ENCODE measurements at regions not wholly inside any gene's neighbourhood (a gene's known extent, or its start where the extent isn't known, plus 50 kb on each side); places are given as distances from the start of the nearest gene placed in this dataset.

DNA sequence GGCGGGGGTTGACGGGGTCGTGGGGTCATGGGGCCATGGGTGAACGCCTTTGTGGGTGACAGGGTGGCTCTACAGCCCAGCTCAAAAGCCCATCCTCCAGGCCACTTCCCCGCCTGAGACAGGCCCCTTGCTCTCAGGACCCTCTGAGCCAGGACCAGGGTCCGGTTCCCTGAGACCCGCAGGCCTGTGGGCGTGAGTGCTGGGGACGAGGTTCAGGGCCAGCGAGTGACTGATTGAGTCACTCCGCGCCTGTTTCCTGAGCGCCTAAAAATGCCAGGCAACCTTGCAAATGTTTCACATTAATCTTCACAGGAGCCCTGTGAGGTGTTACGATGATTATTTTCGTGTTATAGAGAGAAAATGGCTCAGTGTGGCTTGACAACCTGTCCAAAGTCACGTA is 97.8 kb downstream of the ZNF674 start:
- DNase-seq (ENCODE audit: low read depth): no peak
- TF ChIP-seq POLR2A (IDR thresholded peaks at IDR 0.05; ENCODE audit: extremely low read depth, insufficient read length) (no peak), MYC (IDR thresholded peaks at IDR 0.05; ENCODE audit: low read depth, low read length) (no peak)
- peak overlapping the region; percentile 78 for H3K4me3 ChIP-seq (ENCODE audit: low read depth, low read length)

DNA sequence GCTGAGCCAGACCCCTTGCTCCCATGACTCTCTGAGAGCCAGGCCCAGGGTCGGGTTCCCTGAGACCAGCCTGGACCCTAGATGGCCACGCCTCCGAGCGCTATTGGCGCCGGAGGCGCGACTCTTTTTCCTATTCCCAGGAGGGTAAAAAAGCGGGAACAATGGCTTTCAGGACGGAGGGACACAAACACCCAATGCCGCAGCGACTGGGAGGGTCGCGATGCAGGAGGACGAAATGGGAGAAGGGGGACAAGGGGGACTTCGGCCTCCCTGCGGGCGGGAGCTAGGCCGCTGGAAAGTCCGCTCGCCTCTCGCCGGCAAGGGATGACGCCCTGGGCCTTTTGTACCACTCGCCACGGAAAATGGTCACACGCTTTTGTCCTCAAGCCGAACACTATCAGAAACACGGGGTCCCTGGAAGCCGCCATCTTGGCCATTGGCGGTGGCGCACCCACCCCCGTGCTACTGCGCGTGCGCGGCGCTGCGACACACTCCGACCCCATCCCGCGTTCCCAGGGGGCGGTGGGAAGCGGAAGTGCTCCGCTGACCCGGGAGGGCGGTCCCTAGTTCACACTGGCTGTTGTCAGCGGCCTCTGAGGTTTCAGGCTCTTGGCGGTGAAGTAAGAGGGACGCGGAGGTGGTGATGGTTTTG is 98.4 kb downstream of the ZNF674 start:
- H3K4me3 ChIP-seq (ENCODE audit: low read depth, low read length): peak overlapping the region; percentile 78

DNA sequence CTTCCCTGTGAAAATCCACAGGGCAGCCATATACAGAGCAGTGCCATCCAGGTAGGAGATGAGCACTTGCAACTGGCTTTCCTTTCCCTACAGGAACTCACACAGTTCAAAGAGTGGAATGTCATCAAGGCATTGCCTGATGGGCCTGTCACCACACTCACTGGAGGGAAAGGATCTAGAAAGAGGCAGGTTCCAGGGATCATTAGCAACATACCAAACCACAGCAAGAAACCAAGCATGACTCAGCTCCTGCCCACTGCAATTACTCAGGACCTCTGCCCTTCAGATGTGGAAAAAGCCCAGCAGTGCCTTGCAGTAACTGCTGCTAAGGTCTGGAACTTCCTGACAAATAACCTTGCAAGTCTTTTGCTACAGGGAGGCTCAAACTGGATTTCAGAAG is 101.2 kb downstream of the ZNF674 start:
- TF ChIP-seq CTCF (IDR thresholded peaks at IDR 0.05; ENCODE audit: low read depth, low read length): no peak
- no peak for TF ChIP-seq POLR2A (IDR thresholded peaks at IDR 0.05; ENCODE audit: extremely low read depth, insufficient read length)
- TF ChIP-seq, protein P1, sequence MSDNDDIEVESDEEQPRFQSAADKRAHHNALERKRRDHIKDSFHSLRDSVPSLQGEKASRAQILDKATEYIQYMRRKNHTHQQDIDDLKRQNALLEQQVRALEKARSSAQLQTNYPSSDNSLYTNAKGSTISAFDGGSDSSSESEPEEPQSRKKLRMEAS (IDR thresholded peaks at IDR 0.05; ENCODE audit: low read depth, low read length): no peak
- no peak for TF ChIP-seq MYC (IDR thresholded peaks at IDR 0.05; ENCODE audit: low read depth, low read length)
- no peak overlapping the region for H3K4me3 ChIP-seq (ENCODE audit: low read depth, low read length)
- peak; percentile 84 for DNase-seq (ENCODE audit: low read depth)

More for the DNA sequence above, 98.4 kb downstream of the ZNF674 start:
- peak; percentile 92 for DNase-seq (ENCODE audit: low read depth)
- peak; percentile 44 for TF ChIP-seq POLR2A (IDR thresholded peaks at IDR 0.05; ENCODE audit: extremely low read depth, insufficient read length)
- TF ChIP-seq CTCF (IDR thresholded peaks at IDR 0.05; ENCODE audit: low read depth, low read length): no peak
- no peak for TF ChIP-seq MYC (IDR thresholded peaks at IDR 0.05; ENCODE audit: low read depth, low read length)

DNA sequence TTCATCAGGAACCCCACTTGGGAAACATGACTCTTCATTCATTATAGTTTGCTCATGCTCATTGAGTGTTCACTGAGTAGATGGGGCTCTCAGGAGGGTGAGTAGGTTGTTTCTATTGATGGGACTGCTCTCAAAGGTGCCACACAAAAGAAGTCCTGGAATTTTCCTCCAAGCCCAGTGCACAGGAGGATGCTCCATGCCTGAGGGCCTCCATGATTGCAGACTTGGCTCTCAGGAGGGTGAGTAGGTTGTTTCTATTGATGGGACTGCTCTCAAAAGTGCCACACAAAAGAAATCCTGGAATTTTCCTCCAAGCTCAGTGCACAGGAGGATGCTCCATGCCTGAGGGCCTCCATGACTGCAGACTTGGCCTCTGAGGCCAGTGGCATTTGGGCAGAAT is 108.5 kb downstream of the ZNF674 start:
- H3K4me3 ChIP-seq (ENCODE audit: low read depth, low read length): no peak overlapping the region
- DNase-seq (ENCODE audit: low read depth): no peak
- TF ChIP-seq POLR2A (IDR thresholded peaks at IDR 0.05; ENCODE audit: extremely low read depth, insufficient read length) (no peak), CTCF (IDR thresholded peaks at IDR 0.05; ENCODE audit: low read depth, low read length) (no peak), MYC (IDR thresholded peaks at IDR 0.05; ENCODE audit: low read depth, low read length) (no peak)
- TF ChIP-seq, protein P1 (IDR thresholded peaks at IDR 0.05; ENCODE audit: low read depth, low read length): no peak

- no peak for DNase-seq (ENCODE audit: low read depth)
- TF ChIP-seq POLR2A (IDR thresholded peaks at IDR 0.05; ENCODE audit: extremely low read depth, insufficient read length) (no peak), CTCF (IDR thresholded peaks at IDR 0.05; ENCODE audit: low read depth, low read length) (no peak), MYC (IDR thresholded peaks at IDR 0.05; ENCODE audit: low read depth, low read length) (no peak)
- TF ChIP-seq, protein P1 (IDR thresholded peaks at IDR 0.05; ENCODE audit: low read depth, low read length): no peak
- no peak overlapping the region for H3K4me3 ChIP-seq (ENCODE audit: low read depth, low read length)
These were observed 111.3 kb downstream of the ZNF674 start for GRCh38 chrX:46433892-46434291.

GRCh38 chrX:46408553-46409407 is 136.4 kb downstream of the ZNF674 start:
- TF ChIP-seq POLR2A (IDR thresholded peaks at IDR 0.05; ENCODE audit: extremely low read depth, insufficient read length): no peak
- TF ChIP-seq, protein P1 (IDR thresholded peaks at IDR 0.05; ENCODE audit: low read depth, low read length): peak; percentile 70; the same call in 1 of the 2 replicates
- TF ChIP-seq MYC (IDR thresholded peaks at IDR 0.05; ENCODE audit: low read depth, low read length): peak; percentile 21; the same call in 1 of the 2 replicates
- peak; percentile 58 for TF ChIP-seq CTCF (IDR thresholded peaks at IDR 0.05; ENCODE audit: low read depth, low read length)
- peak; percentile 70 for DNase-seq (ENCODE audit: low read depth)
- no peak overlapping the region for H3K4me3 ChIP-seq (ENCODE audit: low read depth, low read length)

Measured in NB4 (cell line).